Suprapubic skin (tissue), 4 donors: ENCODE measurements at regions not wholly inside any gene's neighbourhood (a gene's known extent, or its start where the extent isn't known, plus 50 kb on each side); places are given as distances from the start of the nearest gene placed in this dataset.

Experiments
- CTCF ChIP-seq, 2 donors: fragments of 200-600 bp in 1 of 2; fragments of 450-650 bp in 1 of 2; sonication (generic) in 1 of 2; IDR thresholded peaks; one replicate each; pipeline ENCODE4 v1.5.1; 2016 to 2019; ENCODE audit warnings: antibody characterized with exemption in 2 of 2, mild to moderate bottlenecking in 1 of 2, moderate library complexity in 1 of 2
- POLR2A ChIP-seq, 2 donors: fragments of 450-650 bp; IDR thresholded peaks; one replicate each; pipeline ENCODE4 v1.6.1; 2017; ENCODE audit warnings: antibody characterized with exemption in 2 of 2, mild to moderate bottlenecking in 2 of 2, moderate library complexity in 2 of 2
- POLR2AphosphoS5 ChIP-seq, 3 donors: sonication (generic); formaldehyde crosslinking; IDR thresholded peaks; one replicate each; pipeline ENCODE4 v1.6.1; 2017; ENCODE audit warnings: antibody characterized with exemption in 3 of 3

DNA sequence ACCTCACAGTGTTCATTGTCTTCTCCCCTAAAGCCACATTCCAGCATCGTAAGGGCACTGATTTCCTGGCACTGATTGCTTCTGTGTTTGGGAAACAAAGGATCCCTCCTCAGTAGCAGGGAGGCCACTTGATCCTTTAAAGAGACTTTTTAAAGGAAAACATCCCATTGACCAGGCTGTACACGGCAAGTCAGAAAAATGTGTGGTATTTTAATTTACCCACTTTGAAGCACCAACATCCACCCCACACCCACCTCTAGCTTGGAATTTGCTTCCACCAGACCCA, 364.9 kb downstream of the SHANK2 start:
- TF ChIP-seq CTCF (IDR thresholded peaks at IDR 0.05) (no peak), POLR2A (IDR thresholded peaks at IDR 0.05) (no peak), POLR2AphosphoS5 (IDR thresholded peaks at IDR 0.05) (no peak)
